GM19455 (cell line): ENCODE measurements at regions not wholly inside any gene's neighbourhood (a gene's known extent, or its start where the extent isn't known, plus 50 kb on each side); places are given as distances from the start of the nearest gene placed in this dataset.
"Not testable (repeated sequence)": the region's sequence is repeated elsewhere in the genome, so short reads cannot be mapped to it uniquely, and the experiment has no call there.

ENCODE experiments used
- ATAC-seq: cut with Tn5 transposase; IDR thresholded peaks from one replicate; pipeline ENCODE4 v1.9.1; 2021; ENCODE audit not compliant: unreplicated experiment

DNA sequence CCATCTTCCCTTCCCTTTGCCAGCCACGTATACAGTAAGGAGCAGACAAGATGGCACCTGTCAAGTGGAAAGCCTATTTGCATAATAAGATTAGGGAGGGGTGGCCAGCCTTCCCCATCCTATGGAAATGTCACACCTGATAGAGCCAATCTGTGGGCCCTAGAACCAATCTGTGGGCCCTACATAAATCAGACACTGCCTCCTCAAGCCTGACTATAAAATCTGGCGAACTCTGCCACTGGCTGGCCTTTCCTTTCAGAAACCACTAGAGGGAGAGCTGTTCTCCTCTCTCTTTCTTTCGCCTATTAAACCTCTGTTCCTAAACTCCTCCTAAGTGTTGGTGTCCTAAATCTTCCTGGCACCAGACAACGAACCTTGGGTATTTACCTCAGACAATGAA is 231.5 kb upstream of the KLHL1 start:
- no peak for ATAC-seq

DNA sequence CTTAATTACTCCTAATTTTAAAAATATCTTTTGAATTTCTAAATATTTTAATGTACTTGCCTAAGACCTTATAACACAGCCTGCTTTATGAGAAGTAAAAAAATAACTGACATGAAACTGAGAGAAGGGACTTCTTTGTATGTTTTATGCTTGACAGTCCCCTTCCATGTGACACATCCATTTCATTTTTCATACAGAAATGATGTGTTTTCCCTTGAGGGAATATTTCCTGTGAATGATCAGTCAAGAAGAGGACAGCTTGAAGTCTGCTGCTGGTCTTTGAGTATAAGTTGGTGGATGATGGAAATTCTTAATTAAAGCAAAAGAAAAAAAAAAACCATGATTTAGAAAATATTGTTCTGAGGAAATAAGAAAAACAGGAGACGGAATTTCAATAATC is 230.4 kb upstream of the KLHL1 start:
- no peak for ATAC-seq

DNA sequence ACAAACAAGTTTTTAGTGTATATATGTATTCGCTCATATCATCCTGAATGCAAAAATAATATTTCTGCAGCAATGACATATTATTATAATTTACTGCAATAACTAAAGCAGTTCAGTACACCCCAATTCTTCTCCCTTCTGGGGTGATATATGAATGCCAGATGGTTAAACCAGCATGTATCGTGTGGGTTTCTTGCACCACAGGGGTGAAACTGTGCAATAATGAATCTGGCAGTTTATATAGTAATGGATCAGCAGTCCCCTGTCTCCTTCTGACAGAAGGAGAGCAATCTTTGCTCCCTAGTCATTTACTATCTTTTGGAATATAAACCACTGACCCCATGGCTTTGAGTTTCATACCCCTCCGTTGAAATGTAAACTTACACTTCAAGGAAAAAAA is 228.6 kb upstream of the KLHL1 start:
- ATAC-seq: no peak

DNA sequence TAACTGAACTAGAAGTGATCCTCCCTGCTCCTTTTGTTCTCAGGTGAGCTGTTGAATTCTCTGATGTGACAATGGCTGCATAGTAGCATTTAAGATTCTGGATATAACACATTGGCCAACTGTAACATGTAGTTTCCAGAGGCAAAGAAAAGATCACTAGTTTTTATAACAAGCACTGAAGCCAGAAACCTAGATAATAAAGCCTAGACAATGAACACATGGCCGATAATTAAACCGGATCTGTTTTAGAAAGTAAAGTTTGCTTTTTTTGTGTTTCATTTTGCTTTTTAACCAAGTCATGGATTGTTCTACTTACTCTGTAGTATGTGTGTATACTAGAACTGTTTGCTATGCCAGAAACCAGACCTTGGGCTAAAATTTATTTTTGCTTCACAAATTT is 225.5 kb upstream of the KLHL1 start:
- ATAC-seq: no peak

DNA sequence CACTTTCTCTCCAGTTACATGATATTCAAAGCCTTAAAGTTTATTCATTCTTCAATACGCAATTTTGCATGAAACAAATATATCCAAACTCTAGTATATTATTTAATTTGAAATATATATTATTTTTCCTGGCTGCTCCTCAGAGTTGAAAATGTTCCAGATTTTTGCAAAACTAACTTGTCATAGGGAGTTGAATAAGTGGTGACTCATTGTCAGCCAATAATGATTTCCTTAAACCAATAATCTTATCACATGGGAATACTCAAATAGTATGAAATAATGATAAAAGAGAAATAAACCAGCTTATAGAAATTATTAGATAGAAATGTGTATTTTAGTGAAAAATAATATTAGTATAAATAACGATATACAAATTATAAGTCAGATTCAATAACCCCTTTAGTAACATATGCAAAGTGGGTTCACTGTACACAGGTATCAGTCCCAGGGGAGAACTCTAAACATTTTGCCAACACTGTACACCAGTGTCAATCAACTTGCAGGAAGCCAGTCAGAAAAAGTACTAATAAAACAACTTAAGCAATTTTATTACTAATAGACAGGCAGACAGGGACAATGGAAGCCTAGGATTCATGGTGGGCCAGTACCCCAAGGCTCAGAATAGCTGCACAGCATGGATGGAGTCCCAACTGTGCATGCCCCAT is 222.6 kb upstream of the KLHL1 start:
- no peak for ATAC-seq

DNA sequence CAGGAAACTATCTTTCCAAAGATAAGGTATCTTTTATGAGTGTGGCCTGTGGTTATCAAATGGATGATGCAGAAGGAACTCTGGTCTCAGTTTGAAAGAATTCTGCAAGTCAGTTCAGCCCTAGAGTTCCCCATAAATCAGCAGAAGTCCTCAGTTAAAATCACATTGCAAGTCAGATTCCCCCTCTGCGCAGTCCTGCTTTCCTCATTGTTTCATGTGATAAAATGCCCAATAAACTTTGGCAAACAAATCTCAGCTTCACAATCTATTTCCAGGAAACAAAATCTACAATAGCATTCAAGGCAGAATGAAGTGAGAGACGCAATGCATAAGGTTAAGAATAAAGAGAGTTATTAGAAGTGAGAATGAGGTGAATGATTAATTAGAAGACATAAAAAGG is 216.3 kb upstream of the KLHL1 start:
- ATAC-seq: no peak

DNA sequence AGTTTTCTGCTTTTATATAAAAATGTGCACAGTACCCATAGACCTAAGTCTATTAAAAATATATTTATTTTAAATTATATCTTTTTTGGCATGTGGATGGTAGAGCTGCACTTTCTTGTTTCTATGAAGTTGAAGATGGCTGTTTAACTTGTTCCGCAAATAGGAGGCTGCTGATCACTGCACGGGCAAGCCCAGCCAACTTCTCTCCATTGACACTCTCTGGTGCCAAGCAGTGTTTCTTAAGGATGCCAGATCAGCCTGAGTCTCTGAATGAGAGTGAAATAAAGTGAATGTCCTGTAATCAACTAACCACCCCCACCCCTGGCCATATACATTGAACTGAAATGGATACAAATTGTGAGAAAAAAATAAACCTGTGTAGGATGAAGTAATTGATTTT is 202.9 kb upstream of the KLHL1 start:
- no peak for ATAC-seq

DNA sequence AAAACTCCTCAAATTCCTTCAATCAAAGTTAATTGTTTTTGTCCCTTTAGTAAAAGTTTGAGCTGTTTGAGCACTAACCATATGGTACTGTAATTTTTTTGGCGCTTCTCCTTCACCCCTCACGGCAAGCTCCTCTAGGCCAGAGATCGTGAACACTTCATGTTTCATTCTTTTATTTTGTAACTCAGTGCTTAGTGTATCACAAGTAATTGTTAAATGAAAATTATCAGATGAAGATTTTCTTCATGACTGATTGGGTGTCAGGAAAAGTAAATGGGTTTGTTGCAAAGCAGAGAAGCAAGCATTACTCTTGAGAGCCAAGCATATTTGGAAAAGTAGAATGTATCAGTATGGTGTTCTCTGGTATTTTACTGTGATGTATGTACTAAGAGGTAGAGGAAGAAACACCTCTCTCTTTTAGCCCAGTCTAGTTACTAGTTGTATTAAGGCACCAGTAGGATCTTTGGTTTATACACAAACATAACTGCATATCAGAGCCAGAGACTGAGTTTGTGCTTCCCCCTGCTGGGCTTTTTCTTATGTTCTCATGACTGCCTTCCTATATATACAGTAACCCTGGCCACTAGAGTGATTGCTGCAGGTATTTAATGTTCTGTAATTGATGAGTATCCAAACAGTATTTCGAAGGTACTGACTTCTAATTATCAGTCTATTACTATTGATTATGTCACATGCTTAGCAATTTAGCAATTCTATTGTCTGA is 202.3 kb upstream of the KLHL1 start:
- ATAC-seq: no peak

DNA sequence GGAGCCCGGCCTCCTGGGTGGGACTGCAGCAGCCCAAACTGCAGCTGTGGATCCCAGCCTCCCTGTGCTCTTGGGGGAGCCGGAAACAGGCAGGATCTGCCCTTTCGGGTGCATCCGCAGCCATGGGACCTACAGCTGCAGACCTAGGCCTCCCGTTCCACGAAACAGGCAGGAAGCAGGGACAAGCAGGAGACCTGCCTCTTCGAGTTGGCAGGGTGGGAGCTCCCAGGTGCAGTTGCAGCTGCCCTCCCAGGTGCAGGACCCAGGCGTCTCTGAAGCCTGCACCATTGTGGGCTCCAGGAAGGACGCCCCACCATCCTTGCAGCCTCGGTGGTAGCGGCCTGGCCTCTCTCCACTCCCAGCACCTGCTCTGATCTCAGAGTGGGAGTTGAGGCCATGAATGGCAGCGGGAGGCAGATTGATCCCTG is 189.0 kb upstream of the KLHL1 start:
- no peak for ATAC-seq

DNA sequence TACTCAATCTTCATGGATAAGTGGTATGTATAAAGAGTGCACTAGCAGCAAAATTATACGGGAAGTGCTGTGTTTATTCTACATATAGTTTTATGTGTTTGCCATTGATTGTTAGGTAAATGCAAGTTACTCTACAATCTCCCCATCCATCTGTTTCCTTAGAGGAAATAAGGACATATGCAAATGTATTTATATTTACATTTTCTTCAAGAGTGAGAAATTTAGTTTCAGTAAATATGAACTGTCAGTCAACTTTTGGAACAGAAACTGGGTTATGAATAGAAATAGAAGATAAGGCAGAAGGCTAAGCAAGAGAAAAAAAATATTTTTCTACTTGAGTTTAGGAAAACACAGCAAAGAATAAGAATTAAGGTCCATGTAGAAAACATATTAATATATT is 176.1 kb upstream of the KLHL1 start:
- ATAC-seq: no peak

DNA sequence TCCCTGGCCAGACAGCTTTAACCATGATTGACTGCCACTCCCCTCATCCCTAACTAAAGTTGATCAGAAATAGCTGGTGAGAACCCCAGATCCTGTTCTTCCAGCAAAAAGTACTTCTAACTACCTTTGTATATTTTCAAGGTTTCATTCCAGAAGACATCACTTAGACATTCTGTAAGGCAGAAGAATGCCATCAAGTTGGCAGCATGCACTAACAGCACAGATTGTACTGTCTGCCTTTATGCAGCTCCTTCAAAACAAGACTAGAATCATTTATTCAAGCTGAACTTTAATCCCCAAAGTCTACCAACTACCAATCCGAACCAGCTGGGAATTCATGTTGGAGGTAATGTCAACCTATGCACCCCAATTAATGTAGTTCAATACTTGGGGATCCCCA is 167.6 kb upstream of the KLHL1 start:
- no peak for ATAC-seq

DNA sequence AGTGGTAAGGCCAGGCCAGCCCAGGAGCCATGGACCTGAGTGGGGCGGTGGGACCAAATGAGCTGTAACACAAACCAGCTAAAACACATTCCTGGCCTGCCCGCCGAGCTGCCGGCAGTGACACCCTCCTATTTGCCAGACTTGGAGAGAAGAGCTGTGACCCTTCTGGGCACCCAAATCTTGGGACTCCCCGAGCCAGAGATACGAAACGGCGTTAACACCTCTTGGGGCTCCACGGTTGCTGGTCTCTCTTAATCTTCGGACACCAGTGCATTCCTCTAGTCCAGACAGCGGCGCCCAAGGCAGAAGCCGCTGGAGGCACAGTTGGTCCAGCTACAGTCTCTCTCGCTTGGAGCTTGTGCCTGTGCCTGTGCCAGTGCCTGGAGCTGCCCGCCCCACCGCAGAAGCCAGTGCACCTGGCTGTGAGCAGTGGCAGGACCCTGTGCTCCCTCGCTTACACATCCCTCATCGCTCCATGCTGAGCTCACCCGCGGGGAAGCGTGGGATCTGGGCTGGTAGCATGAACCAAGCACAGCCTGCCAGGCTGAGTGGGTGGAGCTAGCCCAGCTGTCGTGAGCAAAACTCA is 147.2 kb upstream of the KLHL1 start:
- no peak for ATAC-seq

DNA sequence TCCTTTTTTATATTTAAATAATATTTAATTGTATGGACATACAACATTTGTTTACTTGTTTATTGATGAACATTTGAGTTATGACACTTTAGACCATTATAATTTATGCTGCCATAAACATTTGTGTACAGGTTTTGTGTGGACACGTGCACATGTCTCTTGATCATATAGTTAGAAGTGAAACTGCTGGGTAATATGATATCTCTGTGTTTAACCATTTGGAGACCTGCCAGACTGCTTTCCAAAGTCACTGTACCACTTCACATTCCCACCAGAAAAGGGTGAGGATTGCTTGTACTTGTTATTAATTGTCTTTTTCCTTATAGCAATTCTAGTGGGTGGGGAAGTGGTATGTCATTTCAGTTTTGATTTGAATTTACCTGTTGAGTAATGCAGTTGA is 145.6 kb upstream of the KLHL1 start:
- no peak for ATAC-seq

DNA sequence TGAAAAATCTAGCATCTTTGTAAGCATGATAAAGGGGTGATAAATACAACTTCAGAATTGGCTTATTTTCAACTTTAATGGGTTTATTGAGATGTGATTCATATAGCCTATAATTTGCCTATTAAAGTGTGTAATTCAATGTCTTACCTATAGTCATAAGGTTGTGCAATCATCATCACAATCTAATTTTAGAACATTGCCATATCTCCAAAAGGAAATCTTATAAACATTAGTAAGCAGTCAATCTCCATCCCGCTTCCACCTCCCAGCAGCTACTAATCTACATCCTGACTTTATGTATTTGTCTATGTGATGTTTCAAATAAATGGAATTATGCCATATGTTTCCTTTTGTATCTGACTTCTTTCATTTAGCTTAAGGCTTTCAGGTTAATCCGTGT is 145.2 kb upstream of the KLHL1 start:
- no peak for ATAC-seq

DNA sequence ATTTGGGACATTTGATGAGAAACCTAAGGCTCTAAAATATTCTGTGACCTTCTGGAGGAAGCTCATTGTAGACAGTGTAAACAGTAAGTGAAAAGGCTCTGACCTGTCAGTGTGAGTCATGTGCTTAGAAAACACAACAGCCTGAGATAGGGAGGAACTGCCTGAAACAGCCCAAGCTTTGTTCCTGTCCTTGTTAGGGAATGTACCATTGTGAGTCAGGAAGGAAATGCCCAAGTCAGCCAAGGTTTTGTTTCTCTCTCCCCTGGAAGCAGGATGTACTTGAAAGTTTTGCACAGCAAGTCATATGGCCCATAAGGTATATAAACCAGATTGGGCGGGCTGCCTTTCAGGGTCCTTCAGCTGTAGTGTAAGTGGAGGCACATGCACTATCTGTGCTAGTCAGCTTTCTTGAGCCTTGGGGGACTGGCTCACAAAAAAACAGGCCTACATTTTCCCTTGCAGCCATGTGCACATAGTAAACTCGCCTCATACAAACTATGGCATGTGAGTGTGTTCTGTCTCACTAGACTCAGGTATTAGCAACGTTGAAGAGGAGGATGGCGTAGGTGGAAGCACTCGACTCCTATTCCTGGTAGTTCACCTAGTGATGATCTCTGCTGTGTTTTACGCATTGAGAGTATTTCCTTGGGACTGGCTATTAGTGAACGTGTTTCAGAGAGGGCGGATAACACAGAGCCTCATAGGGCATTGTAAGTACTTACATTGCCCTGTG is 141.2 kb upstream of the KLHL1 start:
- ATAC-seq: no peak

DNA sequence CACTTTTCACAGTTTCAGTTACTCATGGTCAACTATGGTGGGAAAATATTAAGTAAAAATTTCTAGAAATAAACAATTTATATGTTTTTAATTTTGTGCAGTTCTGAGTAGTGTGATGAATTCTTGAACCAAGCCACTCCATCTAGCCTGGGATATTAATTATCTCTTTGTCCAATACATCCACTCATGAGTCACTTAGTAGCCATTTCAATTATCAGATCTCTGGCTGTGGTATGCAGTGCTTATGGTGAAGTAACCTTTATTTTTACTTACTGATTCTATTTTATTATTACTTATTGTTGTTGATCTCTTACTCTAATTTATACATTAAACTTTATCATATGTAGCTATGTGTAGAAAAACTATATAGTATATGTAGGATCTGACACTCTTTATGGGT is 128.9 kb upstream of the KLHL1 start:
- no peak for ATAC-seq

DNA sequence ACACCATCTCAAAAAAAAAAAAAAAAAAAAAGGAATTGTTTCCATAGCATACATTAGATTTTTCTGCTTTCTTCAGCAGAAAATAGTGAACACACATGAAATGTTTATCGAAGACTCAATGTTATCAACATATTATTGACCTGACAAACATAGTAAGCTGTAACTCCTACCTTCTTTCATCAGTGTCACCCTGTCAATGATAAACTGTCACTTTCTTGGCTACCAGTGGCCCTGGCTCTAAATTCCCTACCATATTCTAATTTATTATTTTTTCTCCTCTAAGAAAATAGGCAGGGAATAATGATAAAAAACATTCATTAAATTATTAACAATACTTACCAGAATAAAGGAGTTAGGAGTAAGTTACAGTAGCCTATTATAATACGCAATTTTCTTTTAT is 127.3 kb upstream of the KLHL1 start:
- ATAC-seq: no peak

DNA sequence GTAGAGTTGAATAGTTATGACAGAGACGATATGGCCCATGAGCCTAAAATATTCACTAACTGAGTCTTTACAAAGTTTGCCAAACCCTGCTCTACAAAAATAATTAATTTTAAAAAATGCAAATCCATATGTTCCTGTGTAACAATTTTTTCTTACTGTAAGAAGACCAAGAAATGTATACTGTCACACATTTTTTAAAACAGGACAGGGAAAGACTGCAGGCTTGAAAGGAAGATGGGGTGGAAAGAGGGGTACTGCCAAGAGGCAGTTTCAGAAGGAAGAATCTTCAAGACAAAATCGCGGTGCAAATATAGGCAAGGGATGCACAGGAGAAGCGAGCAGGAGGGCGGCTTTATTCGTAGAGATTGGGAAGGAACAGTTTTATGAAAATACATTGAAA is 115.7 kb upstream of the KLHL1 start:
- ATAC-seq: no peak

DNA sequence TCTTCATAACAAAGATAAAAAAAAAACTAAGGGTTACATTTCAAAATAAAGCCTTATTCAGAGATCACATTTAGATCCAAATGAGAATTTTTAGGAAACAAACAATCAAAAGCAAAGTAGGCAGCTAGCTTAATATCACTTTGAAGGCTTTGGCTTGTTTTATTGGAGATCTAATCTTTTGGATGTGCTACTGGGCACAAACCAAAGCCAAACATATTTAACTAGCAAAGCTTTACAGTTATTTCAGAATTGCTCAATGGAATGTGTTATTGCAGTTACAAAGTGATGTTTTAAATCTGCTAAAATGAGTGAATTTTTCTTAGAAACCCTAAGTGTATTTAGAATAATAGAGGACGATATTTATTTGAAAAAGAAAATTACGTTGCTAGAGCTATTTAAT is 114.7 kb upstream of the KLHL1 start:
- ATAC-seq: no peak

DNA sequence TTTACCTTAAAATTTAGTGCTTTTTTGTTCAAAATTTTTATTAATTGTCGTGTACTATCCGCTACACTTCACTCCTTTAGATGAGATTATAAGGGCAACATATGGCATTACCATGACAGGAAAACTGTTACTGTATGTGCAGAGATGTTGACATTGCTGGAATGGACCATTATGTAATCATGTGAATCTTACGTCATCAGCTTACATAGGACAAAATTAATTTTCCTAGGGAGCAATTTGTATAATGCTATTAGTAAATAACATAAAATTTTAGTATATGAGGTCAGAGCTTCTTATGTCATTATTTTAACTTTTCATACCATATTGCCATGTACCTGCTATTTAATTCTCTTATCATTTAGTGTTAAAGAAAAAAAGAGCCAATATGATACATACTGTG is 110.4 kb upstream of the KLHL1 start:
- no peak for ATAC-seq

DNA sequence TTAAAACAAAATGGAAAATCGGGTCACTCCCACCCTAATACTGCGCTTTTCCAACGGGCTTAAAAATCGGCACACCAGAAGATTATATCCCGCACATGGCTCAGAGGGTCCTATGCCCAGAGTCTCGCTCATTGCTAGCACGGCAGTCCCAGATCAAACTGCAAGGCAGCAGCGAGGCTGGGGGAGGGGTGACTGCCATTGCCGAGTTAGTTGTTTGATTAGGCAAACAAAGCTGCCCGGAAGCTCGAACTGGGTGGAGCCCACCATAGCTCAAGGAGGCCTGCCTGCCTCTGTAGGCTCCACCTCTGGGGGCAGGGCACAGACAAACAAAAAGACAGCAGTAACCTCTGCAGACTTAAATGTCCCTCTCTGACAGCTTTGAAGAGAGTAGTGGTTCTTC is 100.7 kb upstream of the KLHL1 start:
- not testable (repeated sequence) for ATAC-seq

DNA sequence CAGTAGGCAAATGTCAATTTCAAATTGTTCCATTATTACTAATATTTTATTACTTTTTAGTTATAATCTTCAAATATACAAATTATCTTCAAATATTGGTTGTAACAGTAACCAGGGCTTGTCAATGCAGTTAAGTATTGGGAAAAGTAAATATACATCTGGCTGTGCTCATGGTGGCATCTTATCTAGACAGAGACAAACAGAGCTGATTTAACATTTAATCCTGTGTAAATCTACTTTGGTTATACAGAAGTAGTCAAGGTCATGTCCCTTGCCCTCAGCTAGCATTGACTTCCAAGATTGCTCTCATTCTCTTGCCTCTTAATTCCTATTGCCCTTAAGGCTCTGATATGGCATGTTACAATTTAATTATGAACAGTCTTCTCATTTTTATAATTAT is 98.4 kb upstream of the KLHL1 start:
- no peak for ATAC-seq
